ENCODE measurements at regions not wholly inside any gene's neighbourhood (a gene's known extent, or its start where the extent isn't known, plus 50 kb on each side); places are given as distances from the start of the nearest gene placed in this dataset.
A peak's percentile ranks its signal among the peaks of the same experiment; 100 is the strongest.

- no peak for TF ChIP-seq CTCF (IDR thresholded peaks at IDR 0.05; ENCODE audit: borderline replicate concordance, extremely low read depth, insufficient read depth)
- Histone ChIP-seq H3K27me3 (ENCODE audit: control insufficient read depth, insufficient read depth, low read length) (no peaks in the 10 kb centered on the region), H3K36me3 (ENCODE audit: control insufficient read depth in 2 of 3, insufficient read depth in 3 of 3, low read length in 3 of 3) (no peaks in the 10 kb centered on the region), H3K27ac (ENCODE audit: low read depth in 2 of 2, low read length in 2 of 2) (no peak overlapping the region), H3K4me3 (ENCODE audit: low read length in 3 of 3) (no peak overlapping the region), H3K9me3 (ENCODE audit: control insufficient read depth in 2 of 3, insufficient read depth in 1 of 3, low read length in 3 of 3) (no peaks in the 10 kb centered on the region), H3K4me1 (ENCODE audit: control insufficient read depth in 2 of 3, insufficient read depth in 2 of 3, low read depth in 1 of 3, low read length in 3 of 3) (no peaks in the 10 kb centered on the region), H3K9ac (ENCODE audit: low read length in 3 of 3) (no peak overlapping the region)
- intact Hi-C loops (cut with DNase I) = no loop called here
- no peak for FAIRE-seq
- peak in 4 of 5 donors; percentile 50 to 74 (median 64) for DNase-seq
Measured at GRCh38 chr12:93279565-93280412, 97.9 kb upstream of the NUDT4 start.

GRCh38 chr12:93287149-93287548, 90.6 kb upstream of the NUDT4 start:
- no peak for TF ChIP-seq CTCF (IDR thresholded peaks at IDR 0.05; ENCODE audit: borderline replicate concordance, extremely low read depth, insufficient read depth)
- no peak for DNase-seq
- Histone ChIP-seq H3K9me3 (ENCODE audit: control insufficient read depth in 2 of 3, insufficient read depth in 1 of 3, low read length in 3 of 3) (no peaks in the 10 kb centered on the region), H3K9ac (ENCODE audit: low read length in 3 of 3) (no peak overlapping the region), H3K4me1 (ENCODE audit: control insufficient read depth in 2 of 3, insufficient read depth in 2 of 3, low read depth in 1 of 3, low read length in 3 of 3) (no peaks in the 10 kb centered on the region), H3K27ac (ENCODE audit: low read depth in 2 of 2, low read length in 2 of 2) (no peak overlapping the region), H3K36me3 (ENCODE audit: control insufficient read depth in 2 of 3, insufficient read depth in 3 of 3, low read length in 3 of 3) (no peaks in the 10 kb centered on the region), H3K4me3 (ENCODE audit: low read length in 3 of 3) (no peak overlapping the region), H3K27me3 (ENCODE audit: control insufficient read depth, insufficient read depth, low read length) (no peaks in the 10 kb centered on the region)
- intact Hi-C loops (cut with DNase I) = no loop called here
- FAIRE-seq = no peak

- no peaks in the 10 kb centered on the region for H3K36me3 ChIP-seq (ENCODE audit: control insufficient read depth in 2 of 3, insufficient read depth in 3 of 3, low read length in 3 of 3)
- no peak overlapping the region for H3K9ac ChIP-seq (ENCODE audit: low read length in 3 of 3)
- no peaks in the 10 kb centered on the region for H3K4me1 ChIP-seq (ENCODE audit: control insufficient read depth in 2 of 3, insufficient read depth in 2 of 3, low read depth in 1 of 3, low read length in 3 of 3)
- no peaks in the 10 kb centered on the region for H3K27me3 ChIP-seq (ENCODE audit: control insufficient read depth, insufficient read depth, low read length)
- no peak overlapping the region for H3K4me3 ChIP-seq (ENCODE audit: low read length in 3 of 3)
- no peaks in the 10 kb centered on the region for H3K9me3 ChIP-seq (ENCODE audit: control insufficient read depth in 2 of 3, insufficient read depth in 1 of 3, low read length in 3 of 3)
- intact Hi-C loops (cut with DNase I) = no loop called here
- TF ChIP-seq CTCF (IDR thresholded peaks at IDR 0.05; ENCODE audit: borderline replicate concordance, extremely low read depth, insufficient read depth) = no peak
- FAIRE-seq (no peak), DNase-seq (no peak)
- no peak overlapping the region for H3K27ac ChIP-seq (ENCODE audit: low read depth in 2 of 2, low read length in 2 of 2)
Measured at GRCh38 chr12:93288626-93289025, 89.1 kb upstream of the NUDT4 start.

All from kidney (tissue), 13 donors.